H9 (cell line): ENCODE measurements at regions not wholly inside any gene's neighbourhood (a gene's known extent, or its start where the extent isn't known, plus 50 kb on each side); places are given as distances from the start of the nearest gene placed in this dataset.

Experiments used
- DNase-seq: peaks from one replicate; pipeline ENCODE4 v3.0.0-alpha.2; 2017
- H2AFZ ChIP-seq: one replicate; pipeline ENCODE4 v1.6.1; 2013; ENCODE audit warnings: mild to moderate bottlenecking, low read length, control low read depth, moderate library complexity
- H2AK5ac ChIP-seq: 2 replicates; pipeline ENCODE4 v1.6.1; 2013; ENCODE audit warnings: low read length, control low read depth, mixed read lengths; ENCODE audit not compliant: insufficient read length
- H2BK120ac ChIP-seq: one replicate; pipeline ENCODE4 v1.6.1; 2013; ENCODE audit warnings: low read depth, mild to moderate bottlenecking, low read length, control low read depth, inconsistent platforms; ENCODE audit not compliant: poor library complexity, severe bottlenecking
- H2BK12ac ChIP-seq: 2 replicates; pipeline ENCODE4 v1.6.1; 2013; ENCODE audit warnings: low read length, control low read depth, mixed read lengths, low read depth; ENCODE audit not compliant: insufficient read length
- H2BK15ac ChIP-seq: 2 replicates; pipeline ENCODE4 v1.6.1; 2013; ENCODE audit warnings: low read depth, low read length, control low read depth
- H2BK20ac ChIP-seq: one replicate; pipeline ENCODE4 v1.6.1; 2013; ENCODE audit warnings: low read depth, mild to moderate bottlenecking, low read length, control low read depth, inconsistent platforms; ENCODE audit not compliant: poor library complexity, severe bottlenecking
- H2BK5ac ChIP-seq: 2 replicates; pipeline ENCODE4 v1.6.1; 2013; ENCODE audit warnings: low read length, control low read depth, mixed read lengths; ENCODE audit not compliant: insufficient read length
- H3K14ac ChIP-seq: 2 replicates; pipeline ENCODE4 v1.6.1; 2013; ENCODE audit warnings: low read length, control low read depth; ENCODE audit not compliant: insufficient read depth
- H3K18ac ChIP-seq: 2 replicates; pipeline ENCODE4 v1.6.1; 2013; ENCODE audit warnings: low read depth, mild to moderate bottlenecking, mixed read lengths, low read length, control low read depth; ENCODE audit not compliant: insufficient read length
- H3K23ac ChIP-seq: 2 replicates; pipeline ENCODE4 v1.6.1; 2013; ENCODE audit warnings: low read length, control low read depth, mixed read lengths, low read depth; ENCODE audit not compliant: insufficient read length
- H3K23me2 ChIP-seq: 2 replicates; pipeline ENCODE4 v1.6.1; 2013; ENCODE audit warnings: low read depth, mild to moderate bottlenecking, mixed read lengths, low read length, control low read depth; ENCODE audit not compliant: insufficient read length, poor library complexity, severe bottlenecking
- H3K27ac ChIP-seq: 2 replicates; pipeline ENCODE4 v1.5.1; 2013; ENCODE audit warnings: low read length, control low read depth, mixed read lengths, low read depth; ENCODE audit not compliant: insufficient read length
- H3K27me3 ChIP-seq: 2 replicates; pipeline ENCODE4 v1.6.1; 2013; ENCODE audit warnings: low read length, control low read depth, inconsistent platforms; ENCODE audit not compliant: insufficient read depth
- H3K4ac ChIP-seq: 2 replicates; pipeline ENCODE4 v1.6.1; 2013; ENCODE audit warnings: low read depth, mild to moderate bottlenecking, control low read depth, inconsistent platforms, low read length, moderate library complexity
- H3K4me1 ChIP-seq: 2 replicates; pipeline ENCODE4 v1.6.1; 2013; ENCODE audit warnings: low read length, control low read depth, inconsistent platforms; ENCODE audit not compliant: insufficient read depth
- H3K4me2 ChIP-seq: 2 replicates; pipeline ENCODE4 v1.6.1; 2013; ENCODE audit warnings: low read length, control low read depth, mixed read lengths; ENCODE audit not compliant: insufficient read length, insufficient read depth
- H3K56ac ChIP-seq: 2 replicates; pipeline ENCODE4 v1.6.1; 2013; ENCODE audit warnings: low read depth, mild to moderate bottlenecking, mixed read lengths, low read length, control low read depth; ENCODE audit not compliant: insufficient read length
- H3K79me1 ChIP-seq: 2 replicates; pipeline ENCODE4 v1.6.1; 2013; ENCODE audit warnings: low read depth, mild to moderate bottlenecking, moderate library complexity, low read length, control low read depth, inconsistent platforms; ENCODE audit not compliant: insufficient read depth, poor library complexity, severe bottlenecking
- H3K79me2 ChIP-seq: 2 replicates; pipeline ENCODE4 v1.6.1; 2013; ENCODE audit warnings: low read length, control low read depth, inconsistent platforms; ENCODE audit not compliant: insufficient read depth
- H3K9ac ChIP-seq: 2 replicates; pipeline ENCODE4 v1.6.1; 2013; ENCODE audit warnings: low read length, control low read depth, mixed read lengths; ENCODE audit not compliant: insufficient read length; ENCODE audit errors: extremely low read depth
- H3K9me3 ChIP-seq: one replicate; pipeline ENCODE4 v1.6.1; 2013; ENCODE audit warnings: low read depth, low read length, inconsistent platforms; ENCODE audit not compliant: control insufficient read depth
- H3T11ph ChIP-seq: one replicate; pipeline ENCODE4 v1.6.1; 2013; ENCODE audit warnings: mild to moderate bottlenecking, low read length, control low read depth, inconsistent platforms
- H4K20me1 ChIP-seq: one replicate; pipeline ENCODE4 v1.6.1; 2013; ENCODE audit not compliant: control insufficient read depth, insufficient read length, insufficient read depth
- H4K5ac ChIP-seq: 2 replicates; pipeline ENCODE4 v1.6.1; 2013; ENCODE audit warnings: low read depth, mild to moderate bottlenecking, mixed read lengths, low read length, control low read depth; ENCODE audit not compliant: insufficient read length
- H4K8ac ChIP-seq: replicated peaks from 2 replicates; pipeline ENCODE4 v1.6.1; 2013; ENCODE audit warnings: low read length, control low read depth, mixed read lengths, low read depth; ENCODE audit not compliant: insufficient read length
- H4K91ac ChIP-seq: 2 replicates; pipeline ENCODE4 v1.6.1; 2013; ENCODE audit warnings: low read depth, mild to moderate bottlenecking, moderate library complexity, mixed read lengths, low read length, control low read depth; ENCODE audit not compliant: insufficient read length
- H3K27ac Mint-ChIP-seq, 3 experiments: 2 replicates in 2 of 3; 3 replicates in 1 of 3; pipeline ENCODE4 v1.8.0; 2020 to 2021; ENCODE audit warnings: mixed read lengths in 3 of 3, mild to moderate bottlenecking in 1 of 3, moderate library complexity in 1 of 3
- H3K27me3 Mint-ChIP-seq: 2 replicates; pipeline ENCODE4 v1.8.0; 2021; ENCODE audit warnings: low read depth, mild to moderate bottlenecking, moderate library complexity, mixed read lengths
- H3K36me3 Mint-ChIP-seq, 3 experiments: 2 replicates in 2 of 3; 3 replicates in 1 of 3; pipeline ENCODE4 v1.8.0; 2020 to 2021; ENCODE audit warnings: low read depth in 3 of 3, mixed read lengths in 3 of 3; ENCODE audit not compliant: insufficient read depth in 1 of 3
- H3K4me1 Mint-ChIP-seq, 2 experiments: 2 replicates each; pipeline ENCODE4 v1.8.0; 2020; ENCODE audit warnings: mixed read lengths in 2 of 2
- H3K4me3 Mint-ChIP-seq, 2 experiments: 2 replicates in 1 of 2; 3 replicates in 1 of 2; pipeline ENCODE4 v1.8.0; 2020 to 2021; ENCODE audit warnings: mild to moderate bottlenecking in 2 of 2, mixed read lengths in 2 of 2, moderate library complexity in 1 of 2
- H3K9me3 Mint-ChIP-seq, 2 experiments: 2 replicates in 1 of 2; 3 replicates in 1 of 2; pipeline ENCODE4 v1.8.0; 2020; ENCODE audit warnings: mild to moderate bottlenecking in 2 of 2, mixed read lengths in 2 of 2, moderate library complexity in 1 of 2
- TF ChIP-seq, protein P1 (sequence below): fragments of 200-600 bp; sonication (generic); conservative IDR thresholded peaks from 3 replicates; pipeline ENCODE4 v1.8.0; 2021; ENCODE audit warnings: antibody characterized with exemption, mild to moderate bottlenecking

DNA sequence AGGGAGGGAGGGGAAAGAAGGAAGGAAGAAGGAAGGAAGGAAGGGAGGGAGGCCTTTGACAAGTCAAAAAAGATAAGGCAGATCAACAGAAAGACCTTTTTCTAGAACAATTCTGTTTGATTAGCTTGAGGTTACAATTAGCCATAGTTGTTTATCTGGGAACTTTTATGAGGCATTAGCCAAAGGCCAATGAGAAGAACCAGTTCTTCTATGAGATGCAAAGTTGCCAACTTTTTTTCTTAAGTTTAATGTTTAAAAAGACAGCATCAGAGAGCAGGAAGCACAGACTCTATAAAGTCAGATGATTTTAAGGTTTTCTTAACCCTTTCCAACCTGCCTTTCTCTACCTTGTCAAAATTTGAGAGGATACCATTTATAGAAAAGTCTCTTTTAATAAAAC, 301.3 kb upstream of the NR2F2 start:
- Histone ChIP-seq H2BK120ac (no peak overlapping the region), H4K91ac (no peak overlapping the region), H3K27me3 (no peaks in the 10 kb centered on the region), H3K14ac (no peak overlapping the region), H3K4ac (no peak overlapping the region), H3K9me3 (no peaks in the 10 kb centered on the region), H4K8ac (no peak overlapping the region), H3K18ac (no peak overlapping the region), H2BK5ac (no peak overlapping the region), H3K23ac (no peak overlapping the region), H3K4me2 (no peak overlapping the region), H3K9ac (no peak overlapping the region), H3K79me2 (no peaks in the 10 kb centered on the region), H2BK20ac (no peak overlapping the region), H3K79me1 (no peaks in the 10 kb centered on the region), H3K23me2 (no peaks in the 10 kb centered on the region), H2AK5ac (no peak overlapping the region), H2BK15ac (no peak overlapping the region), H3K4me1 (no peaks in the 10 kb centered on the region), H3T11ph (no peak overlapping the region), H2BK12ac (no peak overlapping the region), H4K20me1 (no peaks in the 10 kb centered on the region), H4K5ac (no peak overlapping the region), H3K27ac (no peak overlapping the region), H2AFZ (no peak overlapping the region), H3K56ac (no peak overlapping the region)
- H3K4me1 Mint-ChIP-seq = no peaks in the 10 kb centered on the region
- H3K4me3 Mint-ChIP-seq = no peak overlapping the region
- peaks cover 32% of the 10 kb centered on the region for H3K27me3 Mint-ChIP-seq
- no peaks in the 10 kb centered on the region for H3K36me3 Mint-ChIP-seq
- no peaks in the 10 kb centered on the region for H3K9me3 Mint-ChIP-seq
- no peak for DNase-seq
- TF ChIP-seq, protein P1, sequence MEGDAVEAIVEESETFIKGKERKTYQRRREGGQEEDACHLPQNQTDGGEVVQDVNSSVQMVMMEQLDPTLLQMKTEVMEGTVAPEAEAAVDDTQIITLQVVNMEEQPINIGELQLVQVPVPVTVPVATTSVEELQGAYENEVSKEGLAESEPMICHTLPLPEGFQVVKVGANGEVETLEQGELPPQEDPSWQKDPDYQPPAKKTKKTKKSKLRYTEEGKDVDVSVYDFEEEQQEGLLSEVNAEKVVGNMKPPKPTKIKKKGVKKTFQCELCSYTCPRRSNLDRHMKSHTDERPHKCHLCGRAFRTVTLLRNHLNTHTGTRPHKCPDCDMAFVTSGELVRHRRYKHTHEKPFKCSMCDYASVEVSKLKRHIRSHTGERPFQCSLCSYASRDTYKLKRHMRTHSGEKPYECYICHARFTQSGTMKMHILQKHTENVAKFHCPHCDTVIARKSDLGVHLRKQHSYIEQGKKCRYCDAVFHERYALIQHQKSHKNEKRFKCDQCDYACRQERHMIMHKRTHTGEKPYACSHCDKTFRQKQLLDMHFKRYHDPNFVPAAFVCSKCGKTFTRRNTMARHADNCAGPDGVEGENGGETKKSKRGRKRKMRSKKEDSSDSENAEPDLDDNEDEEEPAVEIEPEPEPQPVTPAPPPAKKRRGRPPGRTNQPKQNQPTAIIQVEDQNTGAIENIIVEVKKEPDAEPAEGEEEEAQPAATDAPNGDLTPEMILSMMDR = no peak
- no peak overlapping the region for H3K27ac Mint-ChIP-seq
